ENCODE measurements at regions not wholly inside any gene's neighbourhood (a gene's known extent, or its start where the extent isn't known, plus 50 kb on each side); places are given as distances from the start of the nearest gene placed in this dataset.

GRCh38 chr1:239505094-239505493, 118.7 kb downstream of the CHRM3 start:
- no peaks in the 10 kb centered on the region for H3K4me1 ChIP-seq
- no peak overlapping the region for H3K4me3 ChIP-seq
- FAIRE-seq (no peak), DNase-seq (ENCODE audit: low read depth in 1 of 2, low spot score in 1 of 2) (no peak), ATAC-seq (no peak)
- TF ChIP-seq KDM5A (IDR thresholded peaks at IDR 0.05) (no peak), NFE2L2 (conservative IDR thresholded peaks at IDR 0.05; ENCODE audit: low read length) (no peak), PHF8 (IDR thresholded peaks at IDR 0.05; ENCODE audit: borderline replicate concordance, low read depth) (no peak), KDM1A (IDR thresholded peaks at IDR 0.05; ENCODE audit: low read depth) (no peak), JUN (IDR thresholded peaks at IDR 0.05) (no peak), MYC (IDR thresholded peaks at IDR 0.05; ENCODE audit: borderline replicate concordance, low read length) (no peak), RARB (CRISPR knock-in tag; IDR thresholded peaks at IDR 0.05) (no peak), HOXA7 (CRISPR knock-in tag; IDR thresholded peaks at IDR 0.05) (no peak), ESRRA (IDR thresholded peaks at IDR 0.05; ENCODE audit: borderline replicate concordance, low read length) (no peak), RFX5 (IDR thresholded peaks at IDR 0.05) (no peak), NR3C1 (IDR thresholded peaks at IDR 0.05) (no peak), EHMT2 (IDR thresholded peaks at IDR 0.05; ENCODE audit: low read depth) (no peak), ZNF302 (CRISPR knock-in tag; IDR thresholded peaks at IDR 0.05) (no peak), JUNB (IDR thresholded peaks at IDR 0.05) (no peak), MAFK (IDR thresholded peaks at IDR 0.05; ENCODE audit: partially characterized antibody) (no peak), CBX8 (IDR thresholded peaks at IDR 0.05) (no peak)
- TF ChIP-seq, protein P1, sequence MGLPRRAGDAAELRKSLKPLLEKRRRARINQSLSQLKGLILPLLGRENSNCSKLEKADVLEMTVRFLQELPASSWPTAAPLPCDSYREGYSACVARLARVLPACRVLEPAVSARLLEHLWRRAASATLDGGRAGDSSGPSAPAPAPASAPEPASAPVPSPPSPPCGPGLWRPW (IDR thresholded peaks at IDR 0.05) = no peak
- TF ChIP-seq, protein P2, sequence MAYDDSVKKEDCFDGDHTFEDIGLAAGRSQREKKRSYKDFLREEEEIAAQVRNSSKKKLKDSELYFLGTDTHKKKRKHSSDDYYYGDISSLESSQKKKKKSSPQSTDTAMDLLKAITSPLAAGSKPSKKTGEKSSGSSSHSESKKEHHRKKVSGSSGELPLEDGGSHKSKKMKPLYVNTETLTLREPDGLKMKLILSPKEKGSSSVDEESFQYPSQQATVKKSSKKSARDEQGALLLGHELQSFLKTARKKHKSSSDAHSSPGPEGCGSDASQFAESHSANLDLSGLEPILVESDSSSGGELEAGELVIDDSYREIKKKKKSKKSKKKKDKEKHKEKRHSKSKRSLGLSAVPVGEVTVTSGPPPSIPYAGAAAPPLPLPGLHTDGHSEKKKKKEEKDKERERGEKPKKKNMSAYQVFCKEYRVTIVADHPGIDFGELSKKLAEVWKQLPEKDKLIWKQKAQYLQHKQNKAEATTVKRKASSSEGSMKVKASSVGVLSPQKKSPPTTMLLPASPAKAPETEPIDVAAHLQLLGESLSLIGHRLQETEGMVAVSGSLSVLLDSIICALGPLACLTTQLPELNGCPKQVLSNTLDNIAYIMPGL (CRISPR knock-in tag; IDR thresholded peaks at IDR 0.05; ENCODE audit: borderline replicate concordance) = no peak
- ChIA-PET POLR2A (no interaction called here), CTCF (no interaction called here)
- no peaks in the 10 kb centered on the region for H3K9me3 ChIP-seq
- no peak overlapping the region for H3K27ac ChIP-seq
- H3K4me2 ChIP-seq = no peak overlapping the region

DNA sequence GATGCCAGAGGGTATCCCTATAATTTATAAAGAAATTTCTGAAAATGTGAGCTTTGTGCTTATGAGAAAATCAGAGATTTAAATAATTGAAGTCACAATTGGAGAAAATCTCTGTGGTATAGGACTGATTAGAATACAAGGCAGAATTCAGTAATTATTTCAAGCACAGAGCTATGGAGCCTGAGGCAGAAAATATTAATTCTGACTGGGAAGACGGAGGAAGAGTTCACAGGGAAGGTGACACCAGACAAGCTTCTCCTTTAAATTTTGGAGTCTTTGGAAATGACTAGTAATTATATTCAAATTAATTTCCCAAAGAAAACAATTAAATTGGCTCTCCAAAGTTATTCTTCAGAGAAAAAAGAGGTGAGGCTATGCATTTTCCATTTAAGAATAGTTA, 121.5 kb downstream of the CHRM3 start:
- H3K27ac ChIP-seq = no peak overlapping the region
- DNase-seq (ENCODE audit: low read depth in 1 of 2, low spot score in 1 of 2) (no peak), FAIRE-seq (no peak), ATAC-seq (no peak)
- no peak overlapping the region for H3K4me3 ChIP-seq
- TF ChIP-seq SREBF2 (IDR thresholded peaks at IDR 0.05) (no peak), FOSL2 (IDR thresholded peaks at IDR 0.05) (no peak), FOSL2 (CRISPR knock-in tag; IDR thresholded peaks at IDR 0.05) (no peak), SMC3 (IDR thresholded peaks at IDR 0.05) (no peak), TFCP2L1 (CRISPR knock-in tag; IDR thresholded peaks at IDR 0.05) (no peak), EHF (CRISPR knock-in tag; IDR thresholded peaks at IDR 0.05) (no peak), ESRRA (IDR thresholded peaks at IDR 0.05; ENCODE audit: borderline replicate concordance, low read length) (no peak), EP300 (IDR thresholded peaks at IDR 0.05) (no peak), CHD4 (IDR thresholded peaks at IDR 0.05; ENCODE audit: borderline replicate concordance) (no peak), KDM5A (IDR thresholded peaks at IDR 0.05) (no peak), ZSCAN20 (CRISPR knock-in tag; IDR thresholded peaks at IDR 0.05) (no peak), PBX3 (IDR thresholded peaks at IDR 0.05) (no peak), GATA3 (IDR thresholded peaks at IDR 0.05; ENCODE audit: borderline replicate concordance) (no peak), RAD21 (conservative IDR thresholded peaks at IDR 0.05 in 1 of 2, IDR thresholded peaks at IDR 0.05 in 1 of 2) (no peak)
- TF ChIP-seq, protein P3, sequence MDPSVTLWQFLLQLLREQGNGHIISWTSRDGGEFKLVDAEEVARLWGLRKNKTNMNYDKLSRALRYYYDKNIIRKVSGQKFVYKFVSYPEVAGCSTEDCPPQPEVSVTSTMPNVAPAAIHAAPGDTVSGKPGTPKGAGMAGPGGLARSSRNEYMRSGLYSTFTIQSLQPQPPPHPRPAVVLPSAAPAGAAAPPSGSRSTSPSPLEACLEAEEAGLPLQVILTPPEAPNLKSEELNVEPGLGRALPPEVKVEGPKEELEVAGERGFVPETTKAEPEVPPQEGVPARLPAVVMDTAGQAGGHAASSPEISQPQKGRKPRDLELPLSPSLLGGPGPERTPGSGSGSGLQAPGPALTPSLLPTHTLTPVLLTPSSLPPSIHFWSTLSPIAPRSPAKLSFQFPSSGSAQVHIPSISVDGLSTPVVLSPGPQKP (IDR thresholded peaks at IDR 0.05; ENCODE audit: low read depth, low read length) = no peak
- TF ChIP-seq, protein P4, sequence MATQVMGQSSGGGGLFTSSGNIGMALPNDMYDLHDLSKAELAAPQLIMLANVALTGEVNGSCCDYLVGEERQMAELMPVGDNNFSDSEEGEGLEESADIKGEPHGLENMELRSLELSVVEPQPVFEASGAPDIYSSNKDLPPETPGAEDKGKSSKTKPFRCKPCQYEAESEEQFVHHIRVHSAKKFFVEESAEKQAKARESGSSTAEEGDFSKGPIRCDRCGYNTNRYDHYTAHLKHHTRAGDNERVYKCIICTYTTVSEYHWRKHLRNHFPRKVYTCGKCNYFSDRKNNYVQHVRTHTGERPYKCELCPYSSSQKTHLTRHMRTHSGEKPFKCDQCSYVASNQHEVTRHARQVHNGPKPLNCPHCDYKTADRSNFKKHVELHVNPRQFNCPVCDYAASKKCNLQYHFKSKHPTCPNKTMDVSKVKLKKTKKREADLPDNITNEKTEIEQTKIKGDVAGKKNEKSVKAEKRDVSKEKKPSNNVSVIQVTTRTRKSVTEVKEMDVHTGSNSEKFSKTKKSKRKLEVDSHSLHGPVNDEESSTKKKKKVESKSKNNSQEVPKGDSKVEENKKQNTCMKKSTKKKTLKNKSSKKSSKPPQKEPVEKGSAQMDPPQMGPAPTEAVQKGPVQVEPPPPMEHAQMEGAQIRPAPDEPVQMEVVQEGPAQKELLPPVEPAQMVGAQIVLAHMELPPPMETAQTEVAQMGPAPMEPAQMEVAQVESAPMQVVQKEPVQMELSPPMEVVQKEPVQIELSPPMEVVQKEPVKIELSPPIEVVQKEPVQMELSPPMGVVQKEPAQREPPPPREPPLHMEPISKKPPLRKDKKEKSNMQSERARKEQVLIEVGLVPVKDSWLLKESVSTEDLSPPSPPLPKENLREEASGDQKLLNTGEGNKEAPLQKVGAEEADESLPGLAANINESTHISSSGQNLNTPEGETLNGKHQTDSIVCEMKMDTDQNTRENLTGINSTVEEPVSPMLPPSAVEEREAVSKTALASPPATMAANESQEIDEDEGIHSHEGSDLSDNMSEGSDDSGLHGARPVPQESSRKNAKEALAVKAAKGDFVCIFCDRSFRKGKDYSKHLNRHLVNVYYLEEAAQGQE (IDR thresholded peaks at IDR 0.05) = no peak
- H3K9me3 ChIP-seq = no peaks in the 10 kb centered on the region
- H3K4me2 ChIP-seq = no peak overlapping the region
- no peaks in the 10 kb centered on the region for H3K4me1 ChIP-seq
- ChIA-PET POLR2A (no interaction called here), CTCF (interaction anchor here (1.3 kb wide), 1 partner anchor 1643 kb away, joined by 3 read pairs; no protein-coding TSS in a partner anchor)
- 5% methylated on average over 1 of the region's 1 CpG for WGBS (ENCODE audit: missing lambda C conversion rate)

All from A549 (cell line).